Thyroid gland (tissue), 4 donors: ENCODE measurements at regions not wholly inside any gene's neighbourhood (a gene's known extent, or its start where the extent isn't known, plus 50 kb on each side); places are given as distances from the start of the nearest gene placed in this dataset.

Source experiments
- CTCF ChIP-seq, 6 experiments: fragments of 200-600 bp in 3 of 6; fragments of 450-650 bp in 3 of 6; sonication (generic) in 3 of 6; IDR thresholded peaks; one replicate each; pipeline ENCODE4 v1.5.1; 2016 to 2019; ENCODE audit warnings: antibody characterized with exemption in 6 of 6, mild to moderate bottlenecking in 2 of 6, inconsistent platforms in 1 of 6, moderate library complexity in 1 of 6
- POLR2A ChIP-seq, 2 donors: fragments of 450-650 bp; IDR thresholded peaks; one replicate each; pipeline ENCODE4 v1.6.1; 2017; ENCODE audit warnings: antibody characterized with exemption in 2 of 2, mild to moderate bottlenecking in 2 of 2, moderate library complexity in 1 of 2

GRCh38 chr12:74418573-74418972 lies 119.1 kb upstream of the ATXN7L3B start:
- TF ChIP-seq CTCF (IDR thresholded peaks at IDR 0.05) (no peak), POLR2A (IDR thresholded peaks at IDR 0.05) (no peak)
